Memory B cell (primary cell): ENCODE measurements at regions not wholly inside any gene's neighbourhood (a gene's known extent, or its start where the extent isn't known, plus 50 kb on each side); places are given as distances from the start of the nearest gene placed in this dataset.
"Not testable (repeated sequence)": the region's sequence is repeated elsewhere in the genome, so short reads cannot be mapped to it uniquely, and the experiment has no call there.

Experiments
- ATAC-seq: fragments of 150-1000 bp; cut with Tn5 transposase; 2 replicates; pipeline ENCODE4 v1.10.0; 2021; ENCODE audit warnings: low read depth, mild to moderate bottlenecking, moderate library complexity
- DNase-seq, 2 donors: peaks; one replicate each; pipeline ENCODE4 v3.0.0; 2022; ENCODE audit warnings: low spot score in 2 of 2
- H3K27ac Mint-ChIP-seq: one replicate; pipeline ENCODE4 v1.8.0; 2022; ENCODE audit warnings: mild to moderate bottlenecking, moderate library complexity, mixed read lengths
- H3K27me3 Mint-ChIP-seq: one replicate; pipeline ENCODE4 v1.8.0; 2022; ENCODE audit warnings: mixed read lengths
- H3K36me3 Mint-ChIP-seq: one replicate; pipeline ENCODE4 v1.8.0; 2022; ENCODE audit warnings: mild to moderate bottlenecking, mixed read lengths
- H3K4me1 Mint-ChIP-seq: one replicate; pipeline ENCODE4 v1.8.0; 2022; ENCODE audit warnings: mixed read lengths
- H3K4me3 Mint-ChIP-seq: one replicate; pipeline ENCODE4 v1.8.0; 2022; ENCODE audit warnings: mild to moderate bottlenecking, moderate library complexity, mixed read lengths
- H3K9me3 Mint-ChIP-seq: one replicate; pipeline ENCODE4 v1.8.0; 2022; ENCODE audit warnings: mixed read lengths

DNA sequence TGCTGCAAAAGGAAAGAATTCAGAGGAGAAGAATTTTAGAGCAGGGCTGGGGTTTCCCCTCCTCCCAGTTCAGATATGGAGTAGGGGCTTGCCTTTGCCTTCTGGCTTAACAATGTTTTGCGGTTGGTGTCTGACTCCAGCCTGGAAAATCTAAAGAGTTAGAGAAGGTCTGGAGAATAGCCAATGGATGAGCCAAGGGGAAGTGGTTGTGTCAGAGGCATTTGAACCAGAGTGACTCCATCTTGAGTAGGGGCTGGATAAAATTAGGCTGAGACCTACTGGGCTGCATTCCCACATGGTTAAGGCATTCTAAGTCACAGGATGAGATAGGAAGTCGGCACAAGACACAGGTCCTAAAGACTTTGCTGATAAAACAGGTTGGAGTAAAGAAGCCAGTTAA, 133.7 kb downstream of the DIRAS2 start:
- no peaks in the 10 kb centered on the region for H3K36me3 Mint-ChIP-seq
- peaks cover 5% of the 10 kb centered on the region for H3K27me3 Mint-ChIP-seq
- ATAC-seq (no peak), DNase-seq (no peak)
- H3K9me3 Mint-ChIP-seq = no peaks in the 10 kb centered on the region
- H3K4me1 Mint-ChIP-seq = peaks cover 4% of the 10 kb centered on the region
- H3K4me3 Mint-ChIP-seq = peak overlapping the region; percentile 22
- no peak overlapping the region for H3K27ac Mint-ChIP-seq

DNA sequence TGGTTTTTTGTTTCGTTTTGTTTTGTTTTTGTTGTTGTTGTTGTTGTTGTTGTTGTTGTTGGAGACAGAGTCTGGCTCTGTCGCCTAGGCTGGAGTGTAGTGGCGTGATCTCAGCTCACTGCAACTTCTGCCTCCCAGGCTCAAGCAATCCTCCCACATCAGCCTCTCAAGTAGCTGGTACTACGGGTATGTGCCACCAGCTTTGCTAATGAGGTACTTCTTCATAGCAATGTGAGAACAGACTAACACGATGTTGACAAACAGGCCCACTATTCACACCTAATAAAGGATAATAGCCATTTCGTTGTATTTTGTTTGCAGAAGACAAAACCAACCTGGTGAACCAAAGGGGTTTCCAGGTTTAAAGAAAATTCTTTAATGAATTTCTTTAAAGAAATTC, 130.9 kb downstream of the DIRAS2 start:
- ATAC-seq (no peak), DNase-seq (no peak)
- Mint-ChIP-seq H3K4me3 (no peak overlapping the region), H3K9me3 (no peaks in the 10 kb centered on the region), H3K27me3 (peaks cover 13% of the 10 kb centered on the region), H3K4me1 (peaks cover 4% of the 10 kb centered on the region), H3K27ac (no peak overlapping the region), H3K36me3 (no peaks in the 10 kb centered on the region)

DNA sequence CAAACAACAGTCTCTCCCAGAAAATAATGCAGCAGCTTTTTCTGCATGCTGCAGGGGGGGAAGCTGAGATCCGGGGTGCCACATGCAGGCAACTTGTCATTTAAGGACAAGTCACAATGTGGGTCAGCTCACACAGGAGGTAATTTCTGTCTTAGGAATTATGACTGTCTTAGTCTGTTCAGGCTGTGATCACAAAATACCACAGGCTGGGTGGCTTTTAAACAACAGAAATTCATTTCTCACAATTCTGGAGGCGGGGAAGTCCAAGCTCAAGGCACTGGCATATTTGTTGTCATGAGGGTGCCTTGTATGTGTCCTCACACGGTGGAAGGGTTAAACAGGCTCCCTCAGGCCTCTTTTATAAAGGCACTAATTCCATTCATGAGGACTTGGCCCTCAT, 127.7 kb downstream of the DIRAS2 start:
- no peak for ATAC-seq
- no peaks in the 10 kb centered on the region for H3K36me3 Mint-ChIP-seq

DNA sequence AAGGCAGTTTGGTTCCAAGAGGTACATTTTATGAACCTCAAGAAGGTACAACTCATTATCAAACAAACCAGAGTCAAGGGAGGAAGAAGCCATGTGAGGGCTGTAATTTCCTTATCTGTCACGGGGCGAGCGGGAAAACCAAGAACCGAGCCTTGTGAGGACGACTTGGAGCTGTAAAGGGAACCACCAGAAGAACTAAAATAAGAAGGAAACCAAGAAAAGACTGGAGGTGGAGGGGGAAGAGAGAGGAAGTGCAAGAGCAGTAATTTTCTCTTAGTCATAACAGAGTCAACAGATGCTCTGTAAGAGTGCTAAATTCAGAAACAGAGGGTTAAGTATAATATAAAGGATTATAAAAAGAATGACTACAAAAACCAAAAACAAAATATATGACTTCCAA, 127.1 kb downstream of the DIRAS2 start:
- DNase-seq = no peak
- Mint-ChIP-seq H3K4me1 (no peaks in the 10 kb centered on the region), H3K27me3 (peaks cover 13% of the 10 kb centered on the region), H3K9me3 (no peaks in the 10 kb centered on the region), H3K27ac (no peak overlapping the region), H3K36me3 (no peaks in the 10 kb centered on the region), H3K4me3 (no peak overlapping the region)
- ATAC-seq = no peak

More for the DNA sequence above, 127.7 kb downstream of the DIRAS2 start:
- Mint-ChIP-seq H3K27ac (no peak overlapping the region), H3K4me3 (no peak overlapping the region), H3K9me3 (no peaks in the 10 kb centered on the region), H3K27me3 (peaks cover 13% of the 10 kb centered on the region), H3K4me1 (no peaks in the 10 kb centered on the region)
- DNase-seq = no peak

DNA sequence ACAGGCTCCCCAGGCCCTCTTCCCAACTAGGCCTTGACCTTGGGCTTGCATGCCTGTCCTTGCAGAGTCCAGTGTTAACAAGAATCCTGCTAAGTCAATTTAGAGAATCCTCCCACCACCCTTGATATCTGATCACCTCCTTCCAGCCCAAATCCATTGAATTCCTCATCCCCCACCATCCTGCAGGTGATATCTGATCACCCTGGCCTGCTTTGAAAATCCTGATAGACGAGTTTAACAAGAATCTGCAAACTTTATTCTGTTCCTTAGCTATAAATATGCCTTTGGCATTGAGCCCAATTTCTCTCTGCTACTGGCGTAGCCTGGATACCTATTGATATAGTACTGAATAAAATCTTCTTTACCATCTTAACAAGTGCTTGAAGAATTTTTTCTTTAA, 125.5 kb downstream of the DIRAS2 start:
- Mint-ChIP-seq H3K4me3 (no peak overlapping the region), H3K27me3 (peaks cover 20% of the 10 kb centered on the region), H3K36me3 (no peaks in the 10 kb centered on the region), H3K9me3 (no peaks in the 10 kb centered on the region), H3K4me1 (no peaks in the 10 kb centered on the region), H3K27ac (no peak overlapping the region)
- ATAC-seq (no peak), DNase-seq (no peak)

DNA sequence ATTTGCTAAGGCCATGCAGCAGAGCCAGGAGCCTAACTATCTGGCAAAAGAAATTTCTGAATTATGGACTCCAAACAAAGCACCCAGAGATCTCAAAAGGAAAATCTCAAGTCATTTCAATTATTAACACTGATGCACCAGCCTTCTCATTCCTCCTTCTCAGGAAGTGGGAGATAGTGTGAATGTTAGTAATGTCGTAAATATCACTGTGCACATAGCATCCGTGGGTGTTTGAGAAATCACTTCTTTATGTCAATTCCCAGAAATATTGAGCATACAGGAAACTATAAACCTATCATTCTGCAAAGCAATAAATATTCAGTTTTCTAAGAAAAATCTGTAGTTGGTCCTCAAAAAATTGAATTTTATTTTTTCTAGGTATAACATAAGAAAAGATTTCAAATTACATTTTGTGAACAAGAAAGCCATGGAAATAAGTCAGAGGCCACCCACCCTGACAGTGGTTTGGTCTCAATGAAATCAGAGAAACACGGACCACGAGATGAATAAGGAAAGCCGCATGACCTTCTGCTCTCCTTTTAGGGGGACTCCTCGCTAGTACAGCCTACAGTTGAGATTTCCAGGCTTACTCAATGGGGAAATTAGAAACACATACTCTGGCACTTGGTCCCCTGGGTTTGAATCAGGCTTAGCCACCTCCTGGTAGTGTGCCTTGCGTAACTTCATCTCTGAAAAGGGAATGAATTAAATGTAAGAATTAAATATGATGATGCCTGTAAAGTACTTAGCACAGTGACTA, 120.6 kb downstream of the DIRAS2 start:
- Mint-ChIP-seq H3K4me1 (no peaks in the 10 kb centered on the region), H3K36me3 (no peaks in the 10 kb centered on the region), H3K4me3 (no peak overlapping the region), H3K9me3 (no peaks in the 10 kb centered on the region), H3K27me3 (peaks cover 9% of the 10 kb centered on the region), H3K27ac (no peak overlapping the region)
- ATAC-seq (no peak), DNase-seq (no peak)

DNA sequence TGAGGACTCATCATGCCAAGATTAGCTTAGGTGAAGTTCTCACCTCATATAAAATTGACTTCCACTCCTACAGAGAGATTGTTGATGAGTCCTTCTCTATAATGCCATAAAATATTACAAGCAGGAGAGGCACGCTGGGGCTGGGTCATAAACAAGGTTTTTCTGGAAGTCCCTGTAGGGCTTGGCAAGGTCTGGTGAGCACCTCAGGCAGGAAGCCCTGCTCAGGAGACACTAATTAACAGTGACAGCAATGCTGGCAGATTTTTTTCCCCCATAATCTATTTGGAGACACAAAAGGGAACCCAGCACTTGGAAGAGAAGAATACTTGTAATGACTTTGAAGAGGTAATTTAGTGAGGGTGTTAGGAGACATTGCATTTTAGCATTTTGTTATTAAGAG, 118.7 kb downstream of the DIRAS2 start:
- H3K27ac Mint-ChIP-seq = no peak overlapping the region
- peaks cover 4% of the 10 kb centered on the region for H3K9me3 Mint-ChIP-seq
- H3K4me1 Mint-ChIP-seq = no peaks in the 10 kb centered on the region
- no peak for ATAC-seq
- no peak overlapping the region for H3K4me3 Mint-ChIP-seq
- DNase-seq = no peak
- H3K27me3 Mint-ChIP-seq = peaks cover 12% of the 10 kb centered on the region
- H3K36me3 Mint-ChIP-seq = no peaks in the 10 kb centered on the region

DNA sequence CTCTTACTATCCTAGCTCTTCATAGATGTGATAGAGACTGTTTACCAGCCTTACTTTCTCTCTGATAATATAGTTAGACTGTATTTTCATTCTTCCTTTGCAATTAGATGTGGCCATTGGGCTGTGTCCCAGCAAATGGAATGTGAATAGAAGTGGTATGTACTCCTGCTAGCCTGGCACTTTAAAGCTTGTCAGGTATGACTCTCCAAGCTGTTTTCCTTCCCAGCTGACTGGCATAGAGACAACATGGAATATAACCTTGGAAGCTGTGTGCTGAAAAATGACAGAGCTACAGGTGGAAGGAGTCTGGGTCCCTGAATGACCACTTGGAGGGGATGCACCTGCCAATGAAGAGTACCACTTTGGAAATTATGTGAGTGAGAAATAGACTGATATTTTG, 116.2 kb downstream of the DIRAS2 start:
- H3K4me3 Mint-ChIP-seq = no peak overlapping the region
- H3K9me3 Mint-ChIP-seq = peaks cover 4% of the 10 kb centered on the region
- H3K27ac Mint-ChIP-seq = no peak overlapping the region
- ATAC-seq (no peak), DNase-seq (no peak)
- no peaks in the 10 kb centered on the region for H3K4me1 Mint-ChIP-seq
- H3K27me3 Mint-ChIP-seq = peaks cover 13% of the 10 kb centered on the region
- no peaks in the 10 kb centered on the region for H3K36me3 Mint-ChIP-seq

DNA sequence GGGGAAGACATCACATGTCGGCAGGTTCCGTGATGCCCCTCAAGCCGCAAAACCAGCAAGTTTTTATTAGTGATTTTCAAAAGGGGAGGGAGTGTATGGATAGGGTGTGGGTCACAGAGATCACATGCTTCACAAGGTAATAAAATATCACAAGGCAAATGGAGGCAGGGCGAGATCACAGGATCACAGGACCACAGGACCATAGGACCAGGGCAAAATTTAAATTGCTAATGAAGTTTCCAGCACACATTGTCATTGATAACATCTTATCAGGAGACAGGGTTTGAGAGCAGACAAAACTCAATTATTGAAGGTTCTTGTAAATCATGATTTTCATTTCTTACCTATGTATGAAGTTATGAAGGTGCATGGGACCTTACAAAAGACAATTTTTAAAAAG, 106.5 kb downstream of the DIRAS2 start:
- ATAC-seq = not testable (repeated sequence)

DNA sequence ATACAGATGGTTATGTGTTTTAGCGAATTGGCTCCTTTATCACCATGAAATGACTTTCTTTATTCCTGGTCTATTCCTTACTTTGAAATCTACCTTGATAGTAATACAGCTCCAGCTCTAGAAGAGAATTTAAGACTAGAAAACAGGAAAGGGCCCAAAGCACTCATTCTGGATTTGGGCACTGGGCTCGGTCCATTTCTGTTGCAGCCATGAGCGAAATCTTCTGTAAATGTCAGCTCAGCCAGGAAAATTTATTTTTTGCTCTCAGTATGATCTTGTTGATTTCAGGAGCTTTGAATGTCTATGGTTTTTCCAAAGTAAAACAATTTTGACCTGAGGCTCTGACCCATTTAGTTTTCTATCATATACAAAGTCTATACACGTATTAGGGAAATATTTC, 104.1 kb downstream of the DIRAS2 start:
- H3K27me3 Mint-ChIP-seq = peaks cover 6% of the 10 kb centered on the region
- no peak overlapping the region for H3K27ac Mint-ChIP-seq
- no peak for ATAC-seq
- no peak for DNase-seq
- no peaks in the 10 kb centered on the region for H3K9me3 Mint-ChIP-seq
- no peaks in the 10 kb centered on the region for H3K36me3 Mint-ChIP-seq
- H3K4me3 Mint-ChIP-seq = no peak overlapping the region
- H3K4me1 Mint-ChIP-seq = no peaks in the 10 kb centered on the region

More for the DNA sequence above, 106.5 kb downstream of the DIRAS2 start:
- not testable (repeated sequence) for H3K9me3 Mint-ChIP-seq, H3K4me1 Mint-ChIP-seq, H3K4me3 Mint-ChIP-seq, DNase-seq, H3K27ac Mint-ChIP-seq, H3K36me3 Mint-ChIP-seq
- peaks cover 10% of the 10 kb centered on the region for H3K27me3 Mint-ChIP-seq

DNA sequence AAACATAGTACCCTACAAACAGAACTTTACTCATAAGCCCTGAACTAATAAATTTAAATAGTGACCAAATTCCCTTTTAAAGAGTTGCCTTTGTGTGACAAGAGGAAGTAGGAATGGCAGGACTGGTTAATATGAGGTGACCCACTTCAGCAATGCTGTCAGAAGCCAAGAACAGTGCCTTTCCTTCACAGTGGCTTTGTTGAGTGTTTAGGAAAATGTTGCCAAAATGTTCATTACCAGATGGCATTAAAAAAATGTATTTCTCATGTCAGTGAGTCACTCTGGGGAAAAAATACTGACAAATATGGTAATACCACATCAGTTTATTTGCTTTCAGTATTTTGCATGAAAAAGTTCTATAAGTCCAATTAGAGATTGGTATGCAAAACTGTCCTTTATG, 103.3 kb downstream of the DIRAS2 start:
- DNase-seq (no peak), ATAC-seq (no peak)
- H3K27ac Mint-ChIP-seq = no peak overlapping the region
- no peaks in the 10 kb centered on the region for H3K4me1 Mint-ChIP-seq
- H3K36me3 Mint-ChIP-seq = no peaks in the 10 kb centered on the region
- H3K27me3 Mint-ChIP-seq = peaks cover 6% of the 10 kb centered on the region
- H3K9me3 Mint-ChIP-seq = no peaks in the 10 kb centered on the region
- H3K4me3 Mint-ChIP-seq = no peak overlapping the region

DNA sequence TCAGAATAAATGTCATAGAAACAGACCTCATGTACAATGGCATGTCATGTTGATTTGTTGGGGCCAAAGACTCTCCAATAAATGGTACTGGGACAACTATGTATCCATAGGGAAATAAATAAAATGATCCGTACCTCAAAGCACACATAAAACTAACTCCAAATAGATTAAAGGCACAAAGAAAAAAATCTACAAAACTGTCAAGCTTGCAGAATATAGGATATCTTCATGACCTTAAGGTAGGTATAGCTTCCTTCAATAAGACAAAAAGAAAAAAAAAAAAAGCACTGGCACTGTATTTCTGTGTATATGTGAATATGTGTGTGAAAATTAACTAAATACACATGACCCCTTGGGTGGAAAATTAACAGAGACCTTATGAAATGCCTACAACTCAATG, 101.9 kb downstream of the DIRAS2 start:
- ATAC-seq = no peak
- Mint-ChIP-seq H3K4me1 (no peaks in the 10 kb centered on the region), H3K27ac (no peak overlapping the region), H3K27me3 (peaks cover 4% of the 10 kb centered on the region), H3K36me3 (no peaks in the 10 kb centered on the region), H3K4me3 (no peak overlapping the region), H3K9me3 (no peaks in the 10 kb centered on the region)
- DNase-seq = no peak

DNA sequence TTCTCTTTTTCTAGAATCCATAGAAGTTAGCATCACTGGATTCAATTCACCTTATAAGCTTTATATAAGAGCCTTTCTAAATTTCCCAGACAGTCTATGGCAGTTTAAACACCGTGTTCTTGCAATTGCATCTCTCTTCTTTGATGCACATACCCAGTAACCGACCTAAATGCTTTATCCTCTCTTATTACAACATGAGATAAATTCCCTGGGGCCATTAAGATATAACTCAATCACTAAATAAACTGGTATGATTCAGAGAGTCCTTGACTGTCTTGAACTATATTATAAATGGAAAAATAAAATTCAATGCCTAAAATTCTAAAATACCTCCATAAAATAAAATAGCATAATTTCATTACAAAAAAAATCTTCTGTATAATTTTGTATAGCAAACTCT, 98.1 kb downstream of the DIRAS2 start:
- ATAC-seq (no peak), DNase-seq (no peak)
- Mint-ChIP-seq H3K4me3 (no peak overlapping the region), H3K36me3 (peaks cover 4% of the 10 kb centered on the region), H3K27me3 (peaks cover 3% of the 10 kb centered on the region), H3K4me1 (no peaks in the 10 kb centered on the region), H3K9me3 (peaks cover 4% of the 10 kb centered on the region), H3K27ac (no peak overlapping the region)

DNA sequence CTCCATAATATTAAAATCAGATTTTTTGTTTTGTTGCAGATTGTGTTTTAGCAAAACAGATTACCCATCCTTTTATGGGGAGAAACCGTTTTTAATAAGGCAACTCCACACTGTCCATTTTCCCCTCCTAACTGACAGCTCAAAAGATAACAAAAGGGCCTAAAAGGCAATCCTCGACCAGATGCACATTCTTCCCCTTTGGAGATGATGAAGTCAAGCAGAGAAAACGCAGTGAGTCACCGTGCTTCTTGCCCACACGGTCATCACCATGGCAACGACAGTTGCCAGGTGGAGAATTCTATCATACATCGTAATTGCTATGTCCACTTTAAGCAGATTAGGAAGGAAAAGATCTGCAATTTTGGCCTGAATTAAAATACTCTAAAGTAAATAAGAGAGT, 96.4 kb downstream of the DIRAS2 start:
- H3K4me1 Mint-ChIP-seq = no peaks in the 10 kb centered on the region
- ATAC-seq (no peak), DNase-seq (no peak)
- no peak overlapping the region for H3K27ac Mint-ChIP-seq
- H3K27me3 Mint-ChIP-seq = peaks cover 4% of the 10 kb centered on the region
- H3K36me3 Mint-ChIP-seq = peaks cover 4% of the 10 kb centered on the region
- H3K4me3 Mint-ChIP-seq = no peak overlapping the region
- peaks cover 4% of the 10 kb centered on the region for H3K9me3 Mint-ChIP-seq

DNA sequence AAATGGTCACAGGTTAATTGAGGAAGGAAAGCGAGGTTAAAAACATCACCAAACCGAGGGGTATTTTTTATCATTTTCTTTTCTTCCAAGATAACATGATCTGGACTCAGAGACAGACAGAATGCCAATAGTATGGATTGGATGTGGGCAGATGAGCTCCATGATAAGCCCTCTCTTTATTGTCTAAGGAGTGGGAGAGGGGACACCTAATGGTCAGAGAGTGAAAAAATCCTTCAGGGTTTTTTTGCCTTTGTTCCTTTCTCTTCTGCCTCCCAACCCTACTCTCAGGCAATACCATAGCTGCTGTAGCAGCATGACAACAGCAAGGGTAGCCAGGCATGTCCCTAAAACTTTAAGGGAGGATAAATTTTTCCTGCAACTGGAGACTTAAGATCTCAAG, 94.7 kb downstream of the DIRAS2 start:
- DNase-seq (no peak), ATAC-seq (no peak)
- no peak overlapping the region for H3K27ac Mint-ChIP-seq
- H3K27me3 Mint-ChIP-seq = peaks cover 4% of the 10 kb centered on the region
- peaks cover 4% of the 10 kb centered on the region for H3K36me3 Mint-ChIP-seq
- H3K9me3 Mint-ChIP-seq = peaks cover 4% of the 10 kb centered on the region
- no peaks in the 10 kb centered on the region for H3K4me1 Mint-ChIP-seq
- no peak overlapping the region for H3K4me3 Mint-ChIP-seq
